Glomerular visceral epithelial cell (primary cell): ENCODE measurements at regions not wholly inside any gene's neighbourhood (a gene's known extent, or its start where the extent isn't known, plus 50 kb on each side); places are given as distances from the start of the nearest gene placed in this dataset.

Source experiments
- DNase-seq: peaks from one replicate; pipeline ENCODE4 v3.0.0-alpha.2; 2016; ENCODE audit errors: extremely low spot score

DNA sequence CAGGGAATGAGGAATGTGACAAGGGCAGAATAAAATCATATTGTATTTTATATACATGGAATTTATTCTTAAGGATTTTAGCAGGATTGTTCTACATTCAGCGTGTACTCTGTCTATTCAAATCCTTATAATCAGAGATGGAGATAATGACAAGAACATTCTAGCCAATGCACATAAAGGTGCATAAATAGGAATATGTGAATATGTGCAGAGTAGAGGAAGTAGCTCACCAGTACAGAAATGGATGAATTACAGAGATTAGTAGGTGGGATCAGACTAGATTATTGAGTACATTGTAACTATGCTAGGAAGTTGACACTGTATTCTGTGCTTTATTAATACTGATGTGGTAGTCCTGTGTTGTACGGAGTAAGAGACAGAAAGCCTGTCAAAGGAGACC, 1308.8 kb downstream of the FAM181B start:
- no peak for DNase-seq

DNA sequence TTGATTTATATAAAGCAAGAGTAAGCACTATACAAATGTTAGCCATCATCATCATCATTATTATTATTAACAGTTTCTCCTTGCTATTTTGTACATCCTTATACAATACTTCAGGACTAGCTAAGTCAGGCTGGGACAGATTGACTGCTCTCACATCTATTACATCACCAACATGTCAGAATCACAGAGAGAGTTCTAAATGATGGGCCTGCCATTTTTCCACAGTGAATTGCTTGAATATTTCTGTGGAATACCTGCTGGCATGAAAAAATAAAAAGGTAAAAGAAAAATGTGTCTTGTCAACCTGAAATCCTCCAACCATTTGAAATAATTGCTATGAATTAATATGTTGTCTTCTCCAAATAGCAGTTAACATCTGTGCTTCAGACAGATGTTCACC, 1311.3 kb downstream of the FAM181B start:
- DNase-seq: no peak

DNA sequence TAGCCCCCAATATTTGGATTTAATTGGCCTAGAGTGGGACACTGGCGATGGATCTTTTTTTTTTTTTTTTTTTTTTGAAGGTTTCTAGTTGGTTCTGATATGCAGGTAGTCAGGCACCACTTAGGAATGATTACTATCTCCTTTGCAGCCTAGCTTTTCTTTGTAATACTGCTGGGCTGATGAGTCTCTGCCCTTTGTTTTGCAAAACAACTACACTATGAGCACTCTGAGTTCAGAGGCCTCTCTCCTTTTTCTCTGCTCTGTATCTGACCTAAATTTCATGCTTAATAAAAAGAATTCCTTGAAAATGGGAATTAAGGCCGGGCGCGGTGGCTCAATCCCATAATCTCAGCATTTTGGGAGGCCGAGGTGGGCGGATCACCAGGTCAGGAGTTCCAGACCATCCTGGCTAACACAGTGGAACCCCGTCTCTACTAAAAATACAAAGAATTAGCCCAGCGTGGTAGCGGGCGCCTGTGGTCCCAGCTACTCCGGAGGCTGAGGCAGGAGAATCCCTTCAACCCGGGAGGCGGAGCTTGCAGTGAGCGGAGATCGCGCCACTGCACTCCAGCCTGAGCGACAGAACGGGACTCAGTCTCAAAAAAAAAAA, 1312.3 kb downstream of the FAM181B start:
- DNase-seq: no peak

DNA sequence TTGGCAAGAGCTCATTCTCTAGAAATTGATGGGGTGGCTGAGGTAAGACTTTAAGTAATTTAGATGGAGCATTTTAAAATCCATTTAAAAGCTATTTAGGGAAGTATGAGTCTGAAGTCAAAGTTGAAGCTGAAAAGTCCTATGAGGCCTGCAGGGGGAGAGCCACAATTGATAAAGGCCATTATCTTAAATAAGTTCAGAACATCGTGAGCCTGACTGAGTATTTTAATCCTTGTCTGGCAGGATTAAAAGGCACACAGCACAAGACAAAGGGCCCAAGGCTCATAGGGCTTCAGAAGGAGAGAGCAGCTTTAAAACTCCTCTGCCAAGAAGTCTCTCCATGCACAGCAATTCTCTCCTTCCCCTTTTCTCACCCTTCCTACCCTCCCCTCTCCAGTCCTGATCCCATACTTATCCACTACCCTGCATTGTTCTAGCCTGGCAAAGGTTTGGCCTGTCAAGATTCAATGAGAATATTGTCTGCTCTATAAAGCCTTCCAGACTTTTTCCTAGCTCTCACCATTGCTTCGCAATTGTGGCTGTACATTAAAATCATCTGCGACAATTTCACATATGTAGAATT, 1312.9 kb downstream of the FAM181B start:
- DNase-seq: no peak

DNA sequence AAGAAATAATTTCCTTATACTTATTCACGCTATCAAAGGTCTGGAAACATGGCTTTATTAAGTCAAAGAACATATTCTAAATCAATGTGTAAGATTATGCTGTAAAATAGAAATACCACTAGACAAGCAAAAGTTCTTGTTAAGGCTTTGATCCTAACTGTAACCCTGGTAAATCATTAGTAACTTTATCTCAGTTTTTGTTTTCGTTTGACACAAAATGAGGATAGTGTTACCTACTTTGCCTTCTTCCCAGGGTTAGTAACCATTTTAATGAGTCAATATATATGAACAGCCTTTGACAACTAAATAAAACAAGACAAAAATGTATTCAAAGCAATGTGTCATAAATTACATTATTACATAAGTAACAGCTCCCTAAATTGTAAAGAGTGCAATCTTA, 1336.3 kb downstream of the FAM181B start:
- no peak for DNase-seq

DNA sequence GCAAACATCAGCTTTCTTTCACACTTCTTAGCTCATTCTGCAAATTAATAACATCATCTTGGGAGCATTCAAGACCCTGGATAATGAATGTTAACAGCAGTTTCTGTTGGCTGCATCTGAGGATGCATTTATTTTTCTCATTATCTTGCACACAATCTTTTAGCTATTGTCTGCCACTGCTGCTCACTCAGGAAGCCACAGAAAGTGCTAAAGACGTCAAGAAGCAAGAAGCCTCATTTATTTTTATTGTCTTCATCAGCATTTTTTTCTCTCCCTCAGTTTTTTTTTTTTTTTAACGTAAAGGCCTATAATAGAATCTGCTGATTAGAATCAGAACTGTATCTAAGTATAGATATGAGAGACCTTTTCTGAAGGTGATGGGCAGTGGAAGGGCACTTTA, 1339.4 kb downstream of the FAM181B start:
- no peak for DNase-seq

DNA sequence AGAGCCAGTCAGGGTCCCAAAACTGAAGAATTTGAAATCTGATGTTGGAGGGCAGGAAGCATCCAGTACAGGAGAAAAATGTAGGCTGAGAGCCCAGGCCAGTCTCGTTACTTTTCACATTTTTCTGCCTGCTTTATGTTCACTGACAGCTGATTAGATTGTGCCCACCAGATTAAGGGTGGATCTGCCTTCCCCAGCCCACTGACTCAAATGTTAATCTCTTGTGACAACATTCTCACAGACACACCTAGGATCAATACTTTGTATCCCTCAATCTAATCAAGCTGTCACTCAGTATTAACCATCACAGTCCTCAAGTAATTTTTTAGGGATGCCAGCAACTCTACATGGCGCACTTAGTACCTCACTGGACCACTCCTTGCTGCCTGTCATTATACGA, 1345.3 kb downstream of the FAM181B start:
- DNase-seq: no peak

DNA sequence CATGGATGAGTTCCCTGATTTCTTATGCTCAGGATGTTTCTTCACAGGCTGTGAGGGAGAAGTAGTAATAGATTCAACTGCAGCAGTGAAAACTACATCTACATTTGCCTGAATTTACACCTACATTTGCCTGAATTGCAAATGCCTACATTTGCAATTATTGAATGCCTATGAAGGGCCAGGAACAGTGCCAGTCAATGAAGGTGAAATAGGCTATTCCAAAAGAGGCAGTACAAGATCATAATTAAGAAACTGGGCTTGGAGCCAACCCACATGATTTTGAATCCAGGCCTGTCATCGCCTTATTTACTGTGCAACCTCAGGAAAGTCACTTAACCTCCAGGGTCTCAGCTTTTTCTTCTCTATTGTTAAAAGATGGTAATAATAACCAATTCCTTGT, 1353.3 kb downstream of the FAM181B start:
- no peak for DNase-seq

DNA sequence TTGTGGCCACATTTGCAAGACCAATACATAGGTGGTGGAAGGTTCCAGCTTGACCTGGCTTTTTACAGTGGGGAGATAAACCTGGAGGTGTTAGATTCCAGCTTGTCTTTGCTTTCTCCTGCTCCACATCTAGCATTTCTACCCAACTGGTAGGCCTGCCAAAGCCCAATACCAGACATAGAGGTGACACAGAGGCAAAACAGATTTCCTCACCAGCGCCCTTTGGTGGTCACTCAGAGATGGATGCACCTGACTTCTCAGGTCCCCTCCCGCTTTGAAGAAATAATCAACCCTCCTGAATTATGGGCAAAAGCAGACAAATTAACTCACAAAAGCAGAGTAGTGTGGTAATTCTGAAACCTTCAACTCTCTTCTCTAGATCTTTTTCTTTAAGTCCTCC, 1356.2 kb downstream of the FAM181B start:
- DNase-seq: no peak

DNA sequence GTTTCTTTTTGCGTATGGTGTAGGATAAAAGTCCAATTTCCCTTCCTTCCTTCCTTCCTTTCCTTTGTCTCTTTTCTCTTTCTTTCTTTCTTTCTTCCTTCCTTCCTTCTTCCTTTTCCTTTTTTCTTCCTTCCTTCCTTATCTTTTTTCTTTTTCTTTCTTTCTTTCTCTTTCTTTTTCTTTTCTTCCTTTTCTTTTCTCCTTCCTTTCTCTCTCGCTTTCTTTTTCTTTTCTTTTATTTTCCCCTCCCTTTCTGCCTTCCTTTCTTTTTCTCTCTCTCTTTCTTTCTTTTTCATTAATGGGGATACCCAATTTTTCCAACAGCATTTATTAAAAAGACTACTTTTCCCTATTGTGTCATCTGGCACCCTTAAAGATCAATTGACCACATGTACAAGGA, 1359.7 kb downstream of the FAM181B start:
- DNase-seq: no peak

DNA sequence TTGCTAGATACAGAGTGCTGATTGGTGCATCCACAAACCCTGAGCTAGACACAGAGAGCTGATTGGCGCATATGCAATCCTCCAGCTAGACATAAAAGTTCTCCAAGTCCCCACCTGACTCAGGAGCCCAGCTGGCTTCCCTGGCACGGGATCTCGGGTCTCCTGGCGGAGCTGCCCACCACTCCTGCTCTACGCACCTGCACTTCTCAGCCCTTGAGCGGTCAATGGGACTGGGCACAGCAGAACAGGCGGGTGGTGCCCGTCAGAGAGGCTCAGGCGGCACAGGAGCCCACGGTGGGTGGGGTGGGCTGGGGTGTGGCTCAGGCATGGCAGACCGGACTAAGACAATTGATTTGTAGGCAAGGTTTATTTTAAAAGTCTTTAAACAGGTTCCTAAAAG, 1365.5 kb downstream of the FAM181B start:
- no peak for DNase-seq

DNA sequence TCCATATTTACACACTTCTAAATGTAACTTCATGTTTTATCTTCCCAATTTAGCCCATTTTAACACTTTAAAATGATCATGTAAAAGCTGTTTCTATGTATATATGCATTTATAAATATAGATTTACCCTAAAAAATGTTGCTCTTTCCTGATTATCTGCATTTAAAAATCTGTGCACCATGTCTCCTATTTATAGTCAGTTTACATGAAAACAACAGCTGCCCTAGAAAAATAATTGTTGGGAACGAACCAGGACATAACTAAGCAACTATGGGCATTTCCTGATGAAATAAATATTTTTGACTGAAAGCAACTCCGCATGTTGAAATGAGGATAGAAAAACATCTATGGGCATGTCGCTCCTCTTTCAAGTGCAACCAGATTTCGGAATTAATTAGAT, 1368.2 kb downstream of the FAM181B start:
- no peak for DNase-seq

DNA sequence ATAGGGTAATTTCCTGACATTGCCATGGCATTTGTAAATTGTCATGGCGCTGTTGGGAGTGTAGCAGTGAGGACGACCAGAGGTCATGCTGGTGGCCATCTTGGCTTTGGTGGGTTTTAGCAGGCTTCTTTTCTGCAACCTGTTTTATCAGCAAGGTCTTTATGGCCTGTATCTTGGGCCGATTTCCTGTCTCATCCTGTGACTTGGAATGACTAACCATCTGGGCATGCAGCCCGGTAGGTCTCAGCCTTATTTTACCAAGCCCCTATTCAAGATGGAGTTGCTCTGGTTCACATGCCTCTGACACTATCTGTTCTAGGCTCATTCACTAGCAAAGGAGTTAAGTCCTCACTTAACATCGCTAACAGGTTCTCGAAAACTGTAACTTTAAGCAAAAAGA, 1374.2 kb downstream of the FAM181B start:
- no peak for DNase-seq

DNA sequence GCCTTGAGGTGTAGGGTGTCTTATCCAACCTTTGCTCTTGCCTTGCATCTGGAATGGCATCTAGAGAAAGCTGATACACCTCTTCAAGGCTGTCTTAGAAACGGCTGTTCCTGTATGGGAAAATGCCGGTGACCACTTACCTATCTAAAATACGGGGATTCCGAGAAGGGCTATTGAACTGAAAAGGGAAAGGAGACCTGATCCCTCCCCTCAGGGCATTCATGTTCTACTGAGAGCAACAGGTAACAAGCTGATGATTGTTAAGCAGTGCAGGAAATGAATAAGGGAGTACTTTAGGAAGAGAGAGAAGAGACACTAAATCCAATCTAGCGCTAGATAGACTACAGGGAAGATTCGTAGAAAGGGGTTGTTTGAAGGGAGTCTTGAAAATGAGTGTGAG, 1388.1 kb downstream of the FAM181B start:
- no peak for DNase-seq

DNA sequence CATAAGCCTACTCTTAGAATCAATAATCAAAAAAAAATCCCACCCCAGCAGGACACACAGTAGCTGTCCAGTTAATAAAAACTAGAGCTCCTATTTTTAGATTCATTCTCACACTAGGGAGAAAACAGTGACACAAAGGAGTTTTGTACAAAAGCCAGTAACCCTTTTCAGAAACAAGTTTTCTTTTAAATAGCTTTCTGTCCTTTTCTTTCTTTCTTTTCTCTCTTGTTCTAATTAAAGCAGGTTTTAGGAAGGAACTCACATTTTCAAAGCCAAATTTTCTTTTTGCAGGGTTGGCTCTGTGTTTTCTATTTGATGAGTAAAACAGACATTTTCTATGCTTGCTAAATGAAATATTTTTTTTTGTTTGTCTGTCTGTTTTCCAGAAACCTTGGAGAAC, 1390.7 kb downstream of the FAM181B start:
- DNase-seq: no peak

DNA sequence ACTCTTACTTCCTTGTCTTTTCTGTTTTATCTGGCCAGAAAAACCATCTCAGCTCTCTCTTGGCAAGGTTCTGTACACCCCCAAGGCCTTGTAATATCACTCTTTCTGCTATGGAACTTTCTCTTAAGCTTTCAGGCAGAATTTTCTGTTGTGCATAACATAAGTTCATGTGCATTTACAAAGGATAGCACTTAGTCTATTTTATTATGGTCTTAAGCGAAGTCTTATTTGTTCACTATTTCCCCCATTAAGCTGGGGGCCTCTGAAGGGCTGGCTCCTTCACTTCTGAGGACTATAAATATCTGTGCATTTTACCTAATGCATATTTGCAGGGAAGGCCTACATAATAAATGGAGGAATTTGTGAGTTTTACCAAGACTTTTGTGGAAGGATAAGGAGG, 1393.4 kb downstream of the FAM181B start:
- DNase-seq: no peak

DNA sequence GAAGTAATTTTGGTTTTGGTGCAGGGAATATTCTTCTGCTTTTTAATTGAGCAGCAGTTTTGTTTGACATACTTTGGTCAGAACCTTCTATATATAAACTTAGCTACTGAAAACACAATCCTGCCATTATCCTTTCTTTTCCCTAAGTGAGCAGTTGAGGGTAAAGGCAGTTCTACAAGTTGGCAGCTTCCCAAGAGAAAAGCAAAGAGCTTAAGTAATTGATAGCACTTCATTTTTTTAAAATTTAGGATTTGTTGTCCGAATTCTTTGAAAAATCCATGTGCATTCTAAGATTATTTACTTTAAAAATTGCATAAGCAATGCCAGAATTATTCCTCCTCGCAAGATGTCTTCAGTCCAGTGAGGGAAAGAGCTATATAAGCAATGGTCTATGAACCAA, 1394.1 kb downstream of the FAM181B start:
- no peak for DNase-seq

DNA sequence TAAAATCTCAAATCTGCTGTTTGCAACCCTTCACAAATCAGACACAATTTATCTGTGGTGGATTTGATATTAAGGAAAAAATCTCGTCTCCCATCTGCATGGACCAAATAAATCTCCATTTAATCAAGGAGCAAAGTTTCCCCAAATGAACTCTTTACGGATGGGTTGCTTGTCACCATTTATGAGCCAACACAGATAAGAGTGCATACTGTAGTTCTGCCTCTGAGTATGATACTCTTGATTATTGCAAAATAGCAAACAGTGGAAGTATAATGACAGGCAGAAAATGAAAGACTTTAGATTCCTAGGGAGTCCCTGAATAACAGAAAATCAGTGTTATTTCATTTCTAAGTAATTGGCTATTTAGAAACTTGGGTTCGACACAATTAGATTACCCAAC, 1395.9 kb downstream of the FAM181B start:
- DNase-seq: no peak

DNA sequence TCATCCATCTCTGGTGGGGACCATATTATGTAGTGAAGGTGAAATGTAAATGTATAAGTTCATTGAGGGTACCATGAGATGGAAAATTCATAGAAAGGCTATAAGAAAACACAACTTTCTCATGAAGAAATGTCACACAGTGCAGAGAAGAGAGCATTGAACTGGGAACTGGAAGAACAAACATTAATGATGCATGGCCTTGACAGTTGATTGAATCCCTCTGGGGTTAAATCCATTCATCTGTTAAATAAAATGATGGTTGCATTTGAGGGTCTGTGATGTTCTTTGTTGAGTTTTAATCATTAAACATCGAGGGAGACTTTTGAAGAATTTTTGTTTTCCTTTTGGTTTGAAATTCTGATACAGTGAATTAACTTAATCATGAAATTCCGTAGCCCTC, 1401.4 kb downstream of the FAM181B start:
- DNase-seq: no peak

DNA sequence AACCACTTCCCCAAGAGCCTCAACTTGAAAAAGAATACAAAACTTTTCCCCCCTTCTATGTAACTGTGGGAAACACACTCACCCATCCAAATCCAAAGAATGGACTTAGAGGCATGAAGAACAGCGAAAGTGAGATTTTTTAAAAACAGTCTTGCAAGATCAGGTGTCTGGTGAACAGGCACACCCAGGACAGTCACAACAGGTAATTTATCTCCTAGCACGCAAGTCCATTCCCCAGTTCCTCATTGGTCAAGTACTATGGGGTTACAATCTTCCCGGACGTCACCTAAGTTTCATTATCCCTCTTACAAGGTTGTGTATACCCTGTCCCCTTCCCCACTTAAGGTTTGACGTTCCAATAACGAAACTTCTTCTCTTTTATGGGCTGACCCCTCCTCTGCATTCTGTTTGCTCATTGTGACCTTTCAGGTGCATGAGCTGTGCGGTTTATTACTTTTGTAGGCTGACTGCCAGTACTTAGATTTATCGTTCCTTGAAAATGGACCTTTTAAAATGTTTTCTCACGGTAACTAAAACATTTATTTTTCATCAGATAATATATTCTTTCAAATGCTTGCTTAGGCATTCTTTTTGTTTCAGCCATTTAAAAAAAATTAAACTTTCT, 1401.9 kb downstream of the FAM181B start:
- no peak for DNase-seq

DNA sequence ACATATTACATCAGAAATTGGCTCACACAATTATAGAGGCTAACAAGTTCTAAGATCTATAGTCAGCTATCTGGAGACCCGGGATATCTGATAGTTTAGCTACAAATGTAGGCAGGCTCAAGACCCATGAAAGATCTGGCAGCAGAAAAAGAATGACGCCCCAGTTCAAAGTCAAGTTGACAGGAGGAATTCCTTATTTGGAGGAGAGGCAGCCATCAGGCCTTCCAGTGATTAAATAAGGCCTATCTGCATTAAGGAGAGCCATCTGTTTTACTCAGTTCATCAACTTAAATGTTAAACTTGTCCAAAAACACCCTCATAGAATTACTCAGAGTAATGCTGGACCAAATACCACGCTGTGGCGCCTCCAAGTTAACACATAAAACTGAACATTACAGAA, 1402.6 kb downstream of the FAM181B start:
- DNase-seq: no peak

DNA sequence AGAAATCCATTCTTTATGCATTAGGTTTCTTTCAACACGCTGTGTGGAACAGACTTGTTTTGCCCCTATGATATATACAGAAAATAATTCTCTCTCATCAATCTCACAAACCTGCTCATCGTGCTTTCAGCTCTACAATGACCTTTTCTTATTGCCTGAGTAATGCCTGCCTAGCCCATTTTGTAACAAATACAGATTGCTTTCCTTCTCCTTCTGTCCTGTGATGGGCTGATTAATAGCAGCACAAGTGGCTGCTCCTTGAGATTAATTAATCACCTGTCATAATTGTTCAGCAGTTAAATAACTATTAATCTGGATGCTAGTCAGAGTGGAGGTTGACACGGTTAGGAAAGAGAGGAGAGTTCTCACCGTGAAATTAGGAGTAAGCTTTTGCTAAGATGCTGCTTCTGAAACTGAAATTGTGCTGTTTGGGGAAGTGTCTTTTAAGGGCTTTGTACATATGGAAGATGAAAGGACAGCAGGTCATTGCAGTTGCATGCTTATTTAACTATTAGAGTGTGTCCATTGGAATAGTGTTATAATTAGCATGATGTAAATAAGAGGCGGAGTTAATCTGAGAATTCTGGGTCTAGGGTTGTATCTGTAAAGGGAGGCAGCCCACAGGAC, 1430.5 kb downstream of the FAM181B start:
- DNase-seq: no peak

DNA sequence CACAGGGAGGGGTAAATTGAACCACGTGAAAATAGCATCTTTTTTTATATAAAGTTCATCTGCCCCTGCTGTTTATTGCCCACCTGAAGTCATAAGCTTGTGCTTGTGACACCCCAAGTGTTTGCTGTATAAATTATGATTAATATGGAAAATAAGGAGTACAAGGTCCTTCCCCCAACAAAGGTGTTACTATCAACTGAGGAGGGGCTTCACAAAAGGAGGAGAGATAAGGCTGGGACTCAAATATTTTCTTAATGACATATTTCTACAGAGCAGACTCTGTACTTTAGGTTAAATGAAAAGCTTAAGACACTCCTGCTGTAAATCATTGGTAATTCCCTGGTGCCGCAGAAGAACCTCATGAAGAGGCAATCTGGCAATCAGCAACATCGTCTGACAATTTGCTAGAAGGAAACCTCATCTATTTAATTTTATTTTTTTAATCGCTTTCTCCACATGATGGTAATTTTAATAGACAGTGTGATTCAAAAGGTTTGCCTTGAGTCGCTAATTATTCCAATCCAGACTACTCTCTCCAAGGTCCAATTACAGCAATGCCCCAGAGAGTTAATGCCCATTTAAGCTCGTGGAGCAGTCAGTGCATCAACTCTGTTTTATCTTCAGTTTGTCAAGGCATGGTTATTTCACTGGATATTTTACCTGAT, 1432.4 kb downstream of the FAM181B start:
- no peak for DNase-seq
